Epidermal melanocyte (primary cell): ENCODE measurements at regions not wholly inside any gene's neighbourhood (a gene's known extent, or its start where the extent isn't known, plus 50 kb on each side); places are given as distances from the start of the nearest gene placed in this dataset.
"Not testable (repeated sequence)": the region's sequence is repeated elsewhere in the genome, so short reads cannot be mapped to it uniquely, and the experiment has no call there.

Experiments
- DNase-seq: peaks from one replicate; pipeline ENCODE4 v3.0.0; 2011; ENCODE audit warnings: low spot score; ENCODE audit not compliant: insufficient read length

- no peak for DNase-seq
These were observed 479.4 kb upstream of the MAN1A1 start for GRCh38 chr6:119829006-119829405.

GRCh38 chr6:119821380-119821779 is 471.8 kb upstream of the MAN1A1 start:
- no peak for DNase-seq

GRCh38 chr6:119818876-119819275 is 469.3 kb upstream of the MAN1A1 start:
- no peak for DNase-seq

- no peak for DNase-seq
These were observed 465.2 kb upstream of the MAN1A1 start for GRCh38 chr6:119814609-119815400.

- DNase-seq, result no peak
These were observed 452.9 kb upstream of the MAN1A1 start for GRCh38 chr6:119802464-119802863.

GRCh38 chr6:119801056-119801455 is 451.5 kb upstream of the MAN1A1 start:
- DNase-seq, result no peak

- no peak for DNase-seq
These were observed 451.0 kb upstream of the MAN1A1 start for GRCh38 chr6:119800526-119800925.

- no peak for DNase-seq
These were observed 450.3 kb upstream of the MAN1A1 start for GRCh38 chr6:119799596-119800509.

- no peak for DNase-seq
These were observed 442.2 kb upstream of the MAN1A1 start for GRCh38 chr6:119791736-119792135.

- DNase-seq, result no peak
These were observed 431.8 kb upstream of the MAN1A1 start for GRCh38 chr6:119781365-119781764.

- DNase-seq, result no peak
These were observed 418.6 kb upstream of the MAN1A1 start for GRCh38 chr6:119768201-119768600.

GRCh38 chr6:119764927-119765681 is 415.5 kb upstream of the MAN1A1 start:
- DNase-seq, result no peak

- DNase-seq, result no peak
These were observed 410.5 kb upstream of the MAN1A1 start for GRCh38 chr6:119760046-119760445.

GRCh38 chr6:119758385-119758784 is 408.8 kb upstream of the MAN1A1 start:
- no peak for DNase-seq

GRCh38 chr6:119757467-119757866 is 407.9 kb upstream of the MAN1A1 start:
- no peak for DNase-seq

GRCh38 chr6:119749335-119749734 is 399.8 kb upstream of the MAN1A1 start:
- no peak for DNase-seq

- DNase-seq, result not testable (repeated sequence)
These were observed 399.0 kb upstream of the MAN1A1 start for GRCh38 chr6:119748535-119748934.

GRCh38 chr6:119742188-119742803 is 392.7 kb upstream of the MAN1A1 start:
- DNase-seq, result no peak

GRCh38 chr6:119739769-119740168 is 390.2 kb upstream of the MAN1A1 start:
- DNase-seq, result no peak

- no peak for DNase-seq
These were observed 388.9 kb upstream of the MAN1A1 start for GRCh38 chr6:119738425-119738824.

- no peak for DNase-seq
These were observed 386.9 kb upstream of the MAN1A1 start for GRCh38 chr6:119736296-119737021.
